Bronchial epithelial cell (primary cell): ENCODE measurements at regions not wholly inside any gene's neighbourhood (a gene's known extent, or its start where the extent isn't known, plus 50 kb on each side); places are given as distances from the start of the nearest gene placed in this dataset.

Source experiments
- DNase-seq: peaks from one replicate; pipeline ENCODE4 v3.0.0-alpha.2; 2010; ENCODE audit warnings: low read depth
- FAIRE-seq: peaks from 2 replicates; lab custom pipeline; 2011; peaks lifted over from hg19 to GRCh38; lab: Jason Lieb, UNC
- H3K27me3 ChIP-seq: 2 replicates; pipeline ENCODE4 v1.5.1; 2011; ENCODE audit warnings: low read length; ENCODE audit not compliant: control insufficient read depth, insufficient read depth
- H3K36me3 ChIP-seq: 2 replicates; pipeline ENCODE4 v1.5.1; 2011; ENCODE audit warnings: low read length; ENCODE audit not compliant: control insufficient read depth, insufficient read depth
- H3K4me3 ChIP-seq: 2 replicates; pipeline ENCODE4 v1.5.1; 2011; ENCODE audit warnings: mild to moderate bottlenecking, low read depth, low read length, control low read depth
- TF ChIP-seq, protein P1 (sequence below): IDR thresholded peaks from 2 replicates; pipeline ENCODE4 v1.5.1; 2011; ENCODE audit warnings: mild to moderate bottlenecking, moderate library complexity, low read length, control low read depth, inconsistent platforms; ENCODE audit not compliant: insufficient read depth, severe bottlenecking

DNA sequence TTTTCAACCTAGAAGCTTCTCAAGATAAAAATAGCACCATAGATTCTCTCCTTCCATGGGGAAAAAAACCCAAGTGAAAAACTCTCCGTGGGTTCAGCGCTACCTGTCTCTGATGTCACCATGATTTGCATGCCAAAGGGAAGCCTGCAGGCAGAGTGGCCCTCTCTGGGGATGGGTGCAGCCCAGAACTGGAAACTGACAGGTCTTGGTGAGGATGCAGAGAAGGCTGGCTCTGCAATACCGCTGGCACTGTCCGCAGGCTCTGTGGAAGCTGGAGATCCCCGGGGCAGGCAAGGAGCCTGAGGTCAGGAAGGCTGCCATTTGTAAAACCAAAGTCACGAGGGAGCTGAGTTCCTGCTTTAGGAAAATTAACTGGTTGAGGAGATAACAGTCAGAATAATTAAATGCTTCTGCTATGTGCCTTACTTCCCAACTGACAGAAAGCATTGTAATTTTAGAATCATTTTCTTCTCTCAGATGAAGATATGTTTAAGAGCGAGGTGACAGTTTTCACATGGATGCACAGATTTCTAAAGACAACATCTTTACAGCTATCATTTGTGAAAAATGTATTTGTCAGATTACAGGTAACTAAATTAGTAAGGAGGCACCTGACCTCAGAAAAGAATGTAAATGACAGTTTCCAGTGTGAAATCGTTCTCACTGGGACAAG, 731.5 kb upstream of the FZD8 start:
- H3K27me3 ChIP-seq: no peaks in the 10 kb centered on the region
- FAIRE-seq: no peak
- TF ChIP-seq, protein P1, sequence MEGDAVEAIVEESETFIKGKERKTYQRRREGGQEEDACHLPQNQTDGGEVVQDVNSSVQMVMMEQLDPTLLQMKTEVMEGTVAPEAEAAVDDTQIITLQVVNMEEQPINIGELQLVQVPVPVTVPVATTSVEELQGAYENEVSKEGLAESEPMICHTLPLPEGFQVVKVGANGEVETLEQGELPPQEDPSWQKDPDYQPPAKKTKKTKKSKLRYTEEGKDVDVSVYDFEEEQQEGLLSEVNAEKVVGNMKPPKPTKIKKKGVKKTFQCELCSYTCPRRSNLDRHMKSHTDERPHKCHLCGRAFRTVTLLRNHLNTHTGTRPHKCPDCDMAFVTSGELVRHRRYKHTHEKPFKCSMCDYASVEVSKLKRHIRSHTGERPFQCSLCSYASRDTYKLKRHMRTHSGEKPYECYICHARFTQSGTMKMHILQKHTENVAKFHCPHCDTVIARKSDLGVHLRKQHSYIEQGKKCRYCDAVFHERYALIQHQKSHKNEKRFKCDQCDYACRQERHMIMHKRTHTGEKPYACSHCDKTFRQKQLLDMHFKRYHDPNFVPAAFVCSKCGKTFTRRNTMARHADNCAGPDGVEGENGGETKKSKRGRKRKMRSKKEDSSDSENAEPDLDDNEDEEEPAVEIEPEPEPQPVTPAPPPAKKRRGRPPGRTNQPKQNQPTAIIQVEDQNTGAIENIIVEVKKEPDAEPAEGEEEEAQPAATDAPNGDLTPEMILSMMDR: no peak
- DNase-seq: no peak
- H3K4me3 ChIP-seq: no peak overlapping the region
- H3K36me3 ChIP-seq: no peaks in the 10 kb centered on the region

DNA sequence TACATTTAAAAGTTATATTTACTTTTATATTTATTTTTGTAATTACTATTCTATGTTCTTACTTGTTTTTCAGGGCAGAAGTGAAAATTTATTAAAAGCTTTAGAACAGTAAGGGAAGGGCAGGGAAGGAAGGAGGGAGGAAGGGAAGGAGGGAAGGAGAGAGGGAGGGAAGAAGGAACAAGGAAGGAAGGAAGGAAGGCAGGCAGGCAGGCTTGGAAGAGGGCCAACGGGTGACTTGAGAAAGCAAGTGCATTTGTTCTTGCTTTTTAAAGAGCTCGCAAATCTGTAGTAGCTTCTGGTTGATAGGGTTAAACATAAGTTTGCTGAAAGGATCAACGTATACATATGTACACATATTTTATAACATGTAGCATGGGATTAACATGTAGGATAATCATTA, 725.3 kb upstream of the FZD8 start:
- no peak for DNase-seq
- Histone ChIP-seq H3K36me3 (no peaks in the 10 kb centered on the region), H3K27me3 (no peaks in the 10 kb centered on the region), H3K4me3 (no peak overlapping the region)
- TF ChIP-seq, protein P1: no peak
- FAIRE-seq: no peak

DNA sequence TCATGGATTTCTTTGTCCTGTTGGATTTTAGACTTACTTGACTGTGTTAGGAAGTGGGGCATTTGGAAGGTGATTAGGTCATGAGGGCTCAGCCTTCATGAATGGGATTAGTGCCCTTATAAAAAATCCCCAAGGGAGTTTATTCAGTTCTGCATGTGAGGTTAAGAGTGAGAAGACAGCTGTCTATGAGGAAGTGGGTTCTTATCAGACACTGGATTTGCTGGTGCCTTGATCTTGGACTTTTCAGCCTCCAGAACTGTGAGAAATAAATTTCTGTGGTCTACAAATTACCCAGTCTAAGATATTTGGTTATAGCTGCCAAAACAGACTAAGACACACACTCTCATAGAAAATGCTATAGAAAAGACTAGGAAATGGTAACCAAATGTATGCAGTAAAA, 724.7 kb upstream of the FZD8 start:
- DNase-seq (no peak), FAIRE-seq (no peak)
- Histone ChIP-seq H3K27me3 (no peaks in the 10 kb centered on the region), H3K4me3 (no peak overlapping the region), H3K36me3 (no peaks in the 10 kb centered on the region)
- TF ChIP-seq, protein P1: no peak

DNA sequence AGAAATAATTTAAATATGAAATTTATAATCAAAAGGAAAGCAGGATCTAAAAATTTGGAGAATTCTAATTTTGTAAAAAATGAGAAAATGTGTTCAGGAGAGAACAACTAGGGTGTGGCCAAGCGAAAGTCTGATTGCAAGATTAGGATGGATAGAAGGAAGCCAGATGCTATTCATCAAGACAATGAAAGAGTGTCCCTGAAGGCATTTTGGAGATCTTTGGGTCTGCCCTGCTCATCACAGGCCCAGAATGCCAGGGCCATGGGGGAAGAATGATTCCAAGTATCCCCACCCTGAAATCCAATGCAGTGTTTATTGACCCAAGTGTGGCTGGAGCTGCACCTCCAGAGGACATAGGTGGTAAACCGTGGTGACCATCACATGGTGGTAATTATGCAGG, 724.0 kb upstream of the FZD8 start:
- no peak for FAIRE-seq

DNA sequence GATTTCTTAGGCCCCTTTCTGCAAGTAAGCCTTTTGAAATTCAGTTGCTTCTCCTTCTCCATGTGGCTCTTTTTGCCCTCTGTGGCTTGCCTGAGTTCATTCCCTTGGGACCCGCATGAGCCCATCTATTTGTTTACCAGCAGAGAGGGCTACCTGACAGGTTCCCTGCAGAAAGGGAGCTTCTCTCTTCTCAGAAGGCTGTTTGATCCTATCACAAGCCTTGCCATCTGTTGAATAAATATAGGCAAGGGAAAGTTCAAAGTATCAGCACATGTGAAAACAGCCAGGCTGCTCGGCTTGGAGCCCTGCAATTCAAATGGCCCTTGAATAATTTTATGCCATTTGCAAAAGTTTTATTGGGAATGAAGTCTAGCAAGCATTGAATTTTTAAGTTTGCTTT, 720.2 kb upstream of the FZD8 start:
- Histone ChIP-seq H3K4me3 (no peak overlapping the region), H3K27me3 (no peaks in the 10 kb centered on the region), H3K36me3 (no peaks in the 10 kb centered on the region)
- TF ChIP-seq, protein P1: no peak
- FAIRE-seq: no peak
- DNase-seq: no peak

More for the DNA sequence above, 724.0 kb upstream of the FZD8 start:
- no peak for DNase-seq
- Histone ChIP-seq H3K36me3 (no peaks in the 10 kb centered on the region), H3K27me3 (no peaks in the 10 kb centered on the region), H3K4me3 (no peak overlapping the region)
- TF ChIP-seq, protein P1: no peak

DNA sequence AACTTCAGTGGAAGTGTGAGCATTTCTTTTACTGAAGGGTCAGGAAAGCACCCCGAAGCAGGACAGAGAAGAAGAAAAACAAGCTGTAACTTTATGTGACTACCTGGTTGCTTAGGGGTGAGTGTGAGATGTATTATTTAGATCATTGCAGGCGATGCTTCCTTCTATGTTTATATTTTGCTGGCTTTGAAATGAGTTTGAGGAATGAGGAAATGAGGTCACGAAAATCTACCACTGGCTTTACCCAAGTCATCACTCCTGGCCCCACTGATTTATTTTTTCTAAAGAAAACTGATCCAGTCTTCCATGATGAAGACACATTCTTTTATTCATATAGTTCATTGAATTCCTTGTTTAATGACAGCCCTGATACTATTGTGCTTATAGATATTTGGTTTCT, 716.6 kb upstream of the FZD8 start:
- no peak overlapping the region for H3K4me3 ChIP-seq

More for the DNA sequence above, 716.6 kb upstream of the FZD8 start:
- H3K27me3 ChIP-seq: no peaks in the 10 kb centered on the region
- TF ChIP-seq, protein P1: no peak
- DNase-seq: peak; percentile 13
- FAIRE-seq: no peak
- H3K36me3 ChIP-seq: no peaks in the 10 kb centered on the region
